ENCODE measurements at regions not wholly inside any gene's neighbourhood (a gene's known extent, or its start where the extent isn't known, plus 50 kb on each side); places are given as distances from the start of the nearest gene placed in this dataset.

DNA sequence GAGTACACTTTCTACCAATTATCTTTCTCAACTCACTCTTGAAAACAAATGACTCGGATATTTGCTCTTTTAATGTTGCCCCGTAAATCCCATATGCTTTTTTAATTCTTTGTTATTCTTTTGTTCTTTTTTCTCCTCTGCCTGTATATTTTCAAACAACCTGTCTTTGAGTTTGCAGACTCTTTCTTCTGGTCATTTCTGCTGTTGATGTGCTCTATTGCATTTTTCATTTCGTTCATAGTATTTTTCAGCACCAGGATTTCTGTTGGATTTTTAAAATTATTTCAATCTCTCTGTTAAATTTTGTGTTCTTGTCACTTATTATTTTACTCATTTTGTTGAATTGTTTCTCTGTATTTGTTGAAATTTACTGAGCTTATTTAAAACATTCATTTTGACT lies 146.8 kb upstream of the B3GALT2 start:
- TF ChIP-seq, protein P1, sequence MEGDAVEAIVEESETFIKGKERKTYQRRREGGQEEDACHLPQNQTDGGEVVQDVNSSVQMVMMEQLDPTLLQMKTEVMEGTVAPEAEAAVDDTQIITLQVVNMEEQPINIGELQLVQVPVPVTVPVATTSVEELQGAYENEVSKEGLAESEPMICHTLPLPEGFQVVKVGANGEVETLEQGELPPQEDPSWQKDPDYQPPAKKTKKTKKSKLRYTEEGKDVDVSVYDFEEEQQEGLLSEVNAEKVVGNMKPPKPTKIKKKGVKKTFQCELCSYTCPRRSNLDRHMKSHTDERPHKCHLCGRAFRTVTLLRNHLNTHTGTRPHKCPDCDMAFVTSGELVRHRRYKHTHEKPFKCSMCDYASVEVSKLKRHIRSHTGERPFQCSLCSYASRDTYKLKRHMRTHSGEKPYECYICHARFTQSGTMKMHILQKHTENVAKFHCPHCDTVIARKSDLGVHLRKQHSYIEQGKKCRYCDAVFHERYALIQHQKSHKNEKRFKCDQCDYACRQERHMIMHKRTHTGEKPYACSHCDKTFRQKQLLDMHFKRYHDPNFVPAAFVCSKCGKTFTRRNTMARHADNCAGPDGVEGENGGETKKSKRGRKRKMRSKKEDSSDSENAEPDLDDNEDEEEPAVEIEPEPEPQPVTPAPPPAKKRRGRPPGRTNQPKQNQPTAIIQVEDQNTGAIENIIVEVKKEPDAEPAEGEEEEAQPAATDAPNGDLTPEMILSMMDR (IDR thresholded peaks at IDR 0.05; ENCODE audit: low read depth, low read length, poor library complexity, severe bottlenecking): no peak
- TF ChIP-seq EZH2phosphoT487 (IDR thresholded peaks at IDR 0.05; ENCODE audit: borderline replicate concordance, low read length): no peak
